ENCODE measurements at regions not wholly inside any gene's neighbourhood (a gene's known extent, or its start where the extent isn't known, plus 50 kb on each side); places are given as distances from the start of the nearest gene placed in this dataset.

DNA sequence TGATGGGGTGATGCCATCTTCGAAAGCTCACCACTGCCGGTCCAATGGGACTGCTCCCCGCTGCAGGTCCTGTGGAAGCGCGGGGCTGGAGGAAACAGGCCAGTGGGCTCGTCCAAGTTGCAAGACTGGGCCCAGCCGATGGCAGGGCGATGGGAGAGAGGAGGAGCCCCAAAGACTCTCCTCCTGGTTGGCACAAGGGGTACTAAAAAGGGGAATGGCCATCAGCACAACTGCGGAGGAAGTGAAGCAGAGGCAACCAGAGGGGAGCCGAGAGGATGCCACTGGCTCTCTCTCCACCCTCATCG is 357.1 kb downstream of the SHANK2 start:
- no peak for TF ChIP-seq POLR2AphosphoS5 (IDR thresholded peaks at IDR 0.05; ENCODE audit: low read depth)
- TF ChIP-seq EZH2phosphoT487 (IDR thresholded peaks at IDR 0.05; ENCODE audit: unreplicated experiment) = no peak
- no peak for TF ChIP-seq ZNF331 (CRISPR knock-in tag; IDR thresholded peaks at IDR 0.05; ENCODE audit: low read depth)
- TF ChIP-seq JUNB (IDR thresholded peaks at IDR 0.05; ENCODE audit: unreplicated experiment) = no peak
- TF ChIP-seq, protein P1, sequence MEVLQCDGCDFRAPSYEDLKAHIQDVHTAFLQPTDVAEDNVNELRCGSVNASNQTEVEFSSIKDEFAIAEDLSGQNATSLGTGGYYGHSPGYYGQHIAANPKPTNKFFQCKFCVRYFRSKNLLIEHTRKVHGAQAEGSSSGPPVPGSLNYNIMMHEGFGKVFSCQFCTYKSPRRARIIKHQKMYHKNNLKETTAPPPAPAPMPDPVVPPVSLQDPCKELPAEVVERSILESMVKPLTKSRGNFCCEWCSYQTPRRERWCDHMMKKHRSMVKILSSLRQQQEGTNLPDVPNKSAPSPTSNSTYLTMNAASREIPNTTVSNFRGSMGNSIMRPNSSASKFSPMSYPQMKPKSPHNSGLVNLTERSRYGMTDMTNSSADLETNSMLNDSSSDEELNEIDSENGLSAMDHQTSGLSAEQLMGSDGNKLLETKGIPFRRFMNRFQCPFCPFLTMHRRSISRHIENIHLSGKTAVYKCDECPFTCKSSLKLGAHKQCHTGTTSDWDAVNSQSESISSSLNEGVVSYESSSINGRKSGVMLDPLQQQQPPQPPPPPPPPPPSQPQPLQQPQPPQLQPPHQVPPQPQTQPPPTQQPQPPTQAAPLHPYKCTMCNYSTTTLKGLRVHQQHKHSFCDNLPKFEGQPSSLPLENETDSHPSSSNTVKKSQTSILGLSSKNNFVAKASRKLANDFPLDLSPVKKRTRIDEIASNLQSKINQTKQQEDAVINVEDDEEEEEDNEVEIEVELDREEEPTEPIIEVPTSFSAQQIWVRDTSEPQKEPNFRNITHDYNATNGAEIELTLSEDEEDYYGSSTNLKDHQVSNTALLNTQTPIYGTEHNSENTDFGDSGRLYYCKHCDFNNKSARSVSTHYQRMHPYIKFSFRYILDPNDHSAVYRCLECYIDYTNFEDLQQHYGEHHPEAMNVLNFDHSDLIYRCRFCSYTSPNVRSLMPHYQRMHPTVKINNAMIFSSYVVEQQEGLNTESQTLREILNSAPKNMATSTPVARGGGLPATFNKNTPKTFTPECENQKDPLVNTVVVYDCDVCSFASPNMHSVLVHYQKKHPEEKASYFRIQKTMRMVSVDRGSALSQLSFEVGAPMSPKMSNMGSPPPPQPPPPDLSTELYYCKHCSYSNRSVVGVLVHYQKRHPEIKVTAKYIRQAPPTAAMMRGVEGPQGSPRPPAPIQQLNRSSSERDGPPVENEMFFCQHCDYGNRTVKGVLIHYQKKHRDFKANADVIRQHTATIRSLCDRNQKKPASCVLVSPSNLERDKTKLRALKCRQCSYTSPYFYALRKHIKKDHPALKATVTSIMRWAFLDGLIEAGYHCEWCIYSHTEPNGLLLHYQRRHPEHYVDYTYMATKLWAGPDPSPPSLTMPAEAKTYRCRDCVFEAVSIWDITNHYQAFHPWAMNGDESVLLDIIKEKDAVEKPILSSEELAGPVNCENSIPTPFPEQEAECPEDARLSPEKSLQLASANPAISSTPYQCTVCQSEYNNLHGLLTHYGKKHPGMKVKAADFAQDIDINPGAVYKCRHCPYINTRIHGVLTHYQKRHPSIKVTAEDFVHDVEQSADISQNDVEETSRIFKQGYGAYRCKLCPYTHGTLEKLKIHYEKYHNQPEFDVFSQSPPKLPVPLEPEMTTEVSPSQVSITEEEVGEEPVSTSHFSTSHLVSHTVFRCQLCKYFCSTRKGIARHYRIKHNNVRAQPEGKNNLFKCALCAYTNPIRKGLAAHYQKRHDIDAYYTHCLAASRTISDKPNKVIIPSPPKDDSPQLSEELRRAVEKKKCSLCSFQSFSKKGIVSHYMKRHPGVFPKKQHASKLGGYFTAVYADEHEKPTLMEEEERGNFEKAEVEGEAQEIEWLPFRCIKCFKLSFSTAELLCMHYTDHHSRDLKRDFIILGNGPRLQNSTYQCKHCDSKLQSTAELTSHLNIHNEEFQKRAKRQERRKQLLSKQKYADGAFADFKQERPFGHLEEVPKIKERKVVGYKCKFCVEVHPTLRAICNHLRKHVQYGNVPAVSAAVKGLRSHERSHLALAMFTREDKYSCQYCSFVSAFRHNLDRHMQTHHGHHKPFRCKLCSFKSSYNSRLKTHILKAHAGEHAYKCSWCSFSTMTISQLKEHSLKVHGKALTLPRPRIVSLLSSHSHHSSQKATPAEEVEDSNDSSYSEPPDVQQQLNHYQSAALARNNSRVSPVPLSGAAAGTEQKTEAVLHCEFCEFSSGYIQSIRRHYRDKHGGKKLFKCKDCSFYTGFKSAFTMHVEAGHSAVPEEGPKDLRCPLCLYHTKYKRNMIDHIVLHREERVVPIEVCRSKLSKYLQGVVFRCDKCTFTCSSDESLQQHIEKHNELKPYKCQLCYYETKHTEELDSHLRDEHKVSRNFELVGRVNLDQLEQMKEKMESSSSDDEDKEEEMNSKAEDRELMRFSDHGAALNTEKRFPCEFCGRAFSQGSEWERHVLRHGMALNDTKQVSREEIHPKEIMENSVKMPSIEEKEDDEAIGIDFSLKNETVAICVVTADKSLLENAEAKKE (CRISPR knock-in tag; IDR thresholded peaks at IDR 0.05) = no peak
- TF ChIP-seq NANOG (IDR thresholded peaks at IDR 0.05; ENCODE audit: borderline replicate concordance) = no peak
- TF ChIP-seq ZNF114 (CRISPR knock-in tag; IDR thresholded peaks at IDR 0.05) = no peak
- TF ChIP-seq ETS1 (IDR thresholded peaks at IDR 0.05) = no peak
- TF ChIP-seq REST (IDR thresholded peaks at IDR 0.05; ENCODE audit: unreplicated experiment) = no peak
- TF ChIP-seq STAT1 (IDR thresholded peaks at IDR 0.05; ENCODE audit: unreplicated experiment) = no peak
- TF ChIP-seq EZH2 (IDR thresholded peaks at IDR 0.05; ENCODE audit: low read depth, unreplicated experiment) = no peak
- TF ChIP-seq, protein P2, sequence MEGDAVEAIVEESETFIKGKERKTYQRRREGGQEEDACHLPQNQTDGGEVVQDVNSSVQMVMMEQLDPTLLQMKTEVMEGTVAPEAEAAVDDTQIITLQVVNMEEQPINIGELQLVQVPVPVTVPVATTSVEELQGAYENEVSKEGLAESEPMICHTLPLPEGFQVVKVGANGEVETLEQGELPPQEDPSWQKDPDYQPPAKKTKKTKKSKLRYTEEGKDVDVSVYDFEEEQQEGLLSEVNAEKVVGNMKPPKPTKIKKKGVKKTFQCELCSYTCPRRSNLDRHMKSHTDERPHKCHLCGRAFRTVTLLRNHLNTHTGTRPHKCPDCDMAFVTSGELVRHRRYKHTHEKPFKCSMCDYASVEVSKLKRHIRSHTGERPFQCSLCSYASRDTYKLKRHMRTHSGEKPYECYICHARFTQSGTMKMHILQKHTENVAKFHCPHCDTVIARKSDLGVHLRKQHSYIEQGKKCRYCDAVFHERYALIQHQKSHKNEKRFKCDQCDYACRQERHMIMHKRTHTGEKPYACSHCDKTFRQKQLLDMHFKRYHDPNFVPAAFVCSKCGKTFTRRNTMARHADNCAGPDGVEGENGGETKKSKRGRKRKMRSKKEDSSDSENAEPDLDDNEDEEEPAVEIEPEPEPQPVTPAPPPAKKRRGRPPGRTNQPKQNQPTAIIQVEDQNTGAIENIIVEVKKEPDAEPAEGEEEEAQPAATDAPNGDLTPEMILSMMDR (conservative IDR thresholded peaks at IDR 0.05; ENCODE audit: low read depth in 2 of 2) = no peak
- TF ChIP-seq CREB1 (CRISPR knock-in tag; IDR thresholded peaks at IDR 0.05; ENCODE audit: low read depth) = no peak
- Mint-ChIP-seq H3K36me3 (ENCODE audit: low read depth) (peaks cover 56% of the 10 kb centered on the region), H3K4me3 (no peak overlapping the region), H3K27me3 (ENCODE audit: insufficient read depth, low read depth, poor library complexity) (peaks cover 2% of the 10 kb centered on the region), H3K9me3 (peaks cover 19% of the 10 kb centered on the region), H3K4me1 (0 out of 3 replicates have a peak, but pooled peaks cover 2% of the 10 kb centered on the region), H3K27ac (no peak overlapping the region)
- Histone ChIP-seq H3K4me1 (ENCODE audit: insufficient read depth) (no peaks in the 10 kb centered on the region), H3K4me2 (no peak overlapping the region), H3K36me3 (ENCODE audit: insufficient read depth) (no peaks in the 10 kb centered on the region), H3K27me3 (ENCODE audit: insufficient read depth) (no peaks in the 10 kb centered on the region), H2AFZ (no peak overlapping the region), H3K4me3 (no peak overlapping the region), H3K9me2 (ENCODE audit: insufficient read depth) (no peaks in the 10 kb centered on the region; the same call in 1 of the 2 replicates), H4K20me1 (replicated peaks; ENCODE audit: insufficient read depth) (peaks cover 3% of the 10 kb centered on the region; the same call in 1 of the 2 replicates), H3K27ac (ENCODE audit: low read depth) (no peak overlapping the region), H3K79me2 (replicated peaks; ENCODE audit: insufficient read depth) (no peaks in the 10 kb centered on the region), H3F3A (replicated peaks; ENCODE audit: low read depth) (no peaks in the 10 kb centered on the region)
- DNase-seq (ENCODE audit: low spot score) = no peak
- ATAC-seq = no peak

Data from GM23338 (cell line).